Peyer's patch (tissue), 4 donors: ENCODE measurements at regions not wholly inside any gene's neighbourhood (a gene's known extent, or its start where the extent isn't known, plus 50 kb on each side); places are given as distances from the start of the nearest gene placed in this dataset.

Experiments
- DNase-seq, 3 donors: peaks; one replicate each; pipeline ENCODE4 v3.0.0-alpha.2; 2017 to 2019
- H3K27ac ChIP-seq, 4 donors: fragments of 200-600 bp; sonication (generic); one replicate each; pipeline ENCODE4 v1.5.1; 2016 to 2019
- H3K27me3 ChIP-seq, 2 donors: fragments of 200-600 bp; sonication (generic); one replicate each; pipeline ENCODE4 v1.5.1; 2019
- H3K36me3 ChIP-seq, 3 donors: fragments of 200-600 bp; sonication (generic); one replicate each; pipeline ENCODE4 v1.5.1; 2016 to 2019
- H3K4me1 ChIP-seq, 4 donors: fragments of 200-600 bp; sonication (generic); one replicate each; pipeline ENCODE4 v1.5.1; 2016 to 2019
- H3K4me3 ChIP-seq, 4 donors: fragments of 200-600 bp; sonication (generic); 1 replicate in 3 of 4; 2 replicates in 1 of 4; pipeline ENCODE4 v1.5.1; 2016 to 2019; ENCODE audit warnings: mild to moderate bottlenecking in 1 of 4
- H3K9me3 ChIP-seq, 4 donors: fragments of 200-600 bp; sonication (generic); one replicate each; pipeline ENCODE4 v1.5.1; 2016 to 2019; ENCODE audit warnings: mild to moderate bottlenecking in 1 of 4
- POLR2A ChIP-seq, 2 donors: fragments of 450-650 bp; IDR thresholded peaks; one replicate each; pipeline ENCODE4 v1.5.1; 2017; ENCODE audit warnings: antibody characterized with exemption in 2 of 2, mild to moderate bottlenecking in 2 of 2, moderate library complexity in 2 of 2
- TF ChIP-seq, protein P1 (sequence below), 6 experiments: fragments of 450-650 bp in 4 of 6; fragments of 200-600 bp in 2 of 6; sonication (generic) in 1 of 6; IDR thresholded peaks; one replicate each; pipeline ENCODE4 v1.5.1; 2017 to 2019; ENCODE audit warnings: antibody characterized with exemption in 6 of 6, mild to moderate bottlenecking in 3 of 6, moderate library complexity in 1 of 6

DNA sequence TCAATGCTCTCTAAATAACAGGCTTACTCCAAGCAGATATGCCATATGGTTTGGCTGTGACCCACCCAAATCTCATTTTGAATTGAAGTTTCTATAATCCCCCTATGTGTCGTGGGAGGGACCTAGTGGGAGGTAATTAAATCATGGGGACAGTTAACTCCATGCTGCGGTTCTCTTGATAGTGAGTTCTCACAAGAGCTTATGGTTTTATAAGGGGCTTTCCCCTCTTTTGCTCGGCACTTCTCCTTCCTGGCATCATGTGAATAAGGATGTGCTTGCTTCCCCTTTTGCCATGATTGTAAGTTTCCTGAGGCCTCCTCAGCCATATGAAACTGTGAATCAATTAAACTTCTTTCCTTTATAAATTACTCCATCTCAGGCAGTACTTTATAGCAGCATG lies 302.7 kb upstream of the ZC3H15 start:
- TF ChIP-seq, protein P1, sequence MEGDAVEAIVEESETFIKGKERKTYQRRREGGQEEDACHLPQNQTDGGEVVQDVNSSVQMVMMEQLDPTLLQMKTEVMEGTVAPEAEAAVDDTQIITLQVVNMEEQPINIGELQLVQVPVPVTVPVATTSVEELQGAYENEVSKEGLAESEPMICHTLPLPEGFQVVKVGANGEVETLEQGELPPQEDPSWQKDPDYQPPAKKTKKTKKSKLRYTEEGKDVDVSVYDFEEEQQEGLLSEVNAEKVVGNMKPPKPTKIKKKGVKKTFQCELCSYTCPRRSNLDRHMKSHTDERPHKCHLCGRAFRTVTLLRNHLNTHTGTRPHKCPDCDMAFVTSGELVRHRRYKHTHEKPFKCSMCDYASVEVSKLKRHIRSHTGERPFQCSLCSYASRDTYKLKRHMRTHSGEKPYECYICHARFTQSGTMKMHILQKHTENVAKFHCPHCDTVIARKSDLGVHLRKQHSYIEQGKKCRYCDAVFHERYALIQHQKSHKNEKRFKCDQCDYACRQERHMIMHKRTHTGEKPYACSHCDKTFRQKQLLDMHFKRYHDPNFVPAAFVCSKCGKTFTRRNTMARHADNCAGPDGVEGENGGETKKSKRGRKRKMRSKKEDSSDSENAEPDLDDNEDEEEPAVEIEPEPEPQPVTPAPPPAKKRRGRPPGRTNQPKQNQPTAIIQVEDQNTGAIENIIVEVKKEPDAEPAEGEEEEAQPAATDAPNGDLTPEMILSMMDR (IDR thresholded peaks at IDR 0.05) = no peak
- no peak for TF ChIP-seq POLR2A (IDR thresholded peaks at IDR 0.05)
- no peak for DNase-seq
- Histone ChIP-seq H3K36me3 (no peaks in the 10 kb centered on the region), H3K4me3 (no peak overlapping the region), H3K27ac (no peak overlapping the region), H3K27me3 (no peaks in the 10 kb centered on the region), H3K4me1 (no peaks in the 10 kb centered on the region), H3K9me3 (no peaks in the 10 kb centered on the region)

DNA sequence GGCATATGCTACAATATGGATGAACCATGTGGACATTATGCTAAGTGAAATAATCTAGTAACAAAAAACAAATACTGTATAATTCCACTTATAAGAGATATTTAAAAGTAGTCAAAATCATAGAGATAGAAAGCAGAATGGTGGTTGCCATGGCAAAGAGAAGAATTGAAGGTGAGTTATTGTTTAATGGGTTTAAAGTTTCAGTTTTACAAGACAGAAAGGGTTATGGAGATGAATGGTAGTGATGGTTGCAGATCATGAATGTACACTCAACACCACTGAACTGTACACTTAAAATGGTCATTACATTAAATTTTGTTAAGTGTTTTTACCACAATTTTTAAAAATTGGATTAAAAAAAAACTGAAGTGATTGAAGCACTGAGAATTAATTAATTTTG lies 298.2 kb upstream of the ZC3H15 start:
- Histone ChIP-seq H3K27me3 (no peaks in the 10 kb centered on the region), H3K4me1 (no peaks in the 10 kb centered on the region), H3K36me3 (no peaks in the 10 kb centered on the region), H3K27ac (no peak overlapping the region), H3K4me3 (no peak overlapping the region), H3K9me3 (no peaks in the 10 kb centered on the region)
- TF ChIP-seq POLR2A (IDR thresholded peaks at IDR 0.05) = no peak
- TF ChIP-seq, protein P1 (IDR thresholded peaks at IDR 0.05) = no peak
- no peak for DNase-seq

DNA sequence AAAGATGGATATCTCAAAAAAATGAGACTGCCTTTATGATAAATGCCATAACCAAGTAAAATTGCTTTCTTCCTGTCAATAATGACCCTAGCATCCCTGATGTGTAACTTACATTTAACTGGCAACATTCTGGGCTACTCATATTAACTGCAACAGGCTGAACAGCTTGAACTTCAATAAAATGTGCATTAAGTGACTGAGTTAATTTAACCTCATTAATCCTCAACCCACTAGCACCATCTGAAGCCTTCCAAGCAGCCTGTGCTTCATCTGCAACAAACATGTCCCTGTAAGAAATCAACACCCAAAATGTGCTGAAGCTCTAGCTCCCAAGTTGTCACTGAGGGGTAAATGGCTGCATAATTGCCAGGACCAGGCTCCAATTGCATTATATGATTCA lies 296.2 kb upstream of the ZC3H15 start:
- Histone ChIP-seq H3K27me3 (no peaks in the 10 kb centered on the region), H3K4me3 (no peak overlapping the region), H3K27ac (no peak overlapping the region), H3K9me3 (no peaks in the 10 kb centered on the region), H3K36me3 (no peaks in the 10 kb centered on the region), H3K4me1 (no peaks in the 10 kb centered on the region)
- no peak for DNase-seq
- TF ChIP-seq, protein P1 (IDR thresholded peaks at IDR 0.05) = no peak
- TF ChIP-seq POLR2A (IDR thresholded peaks at IDR 0.05) = no peak

DNA sequence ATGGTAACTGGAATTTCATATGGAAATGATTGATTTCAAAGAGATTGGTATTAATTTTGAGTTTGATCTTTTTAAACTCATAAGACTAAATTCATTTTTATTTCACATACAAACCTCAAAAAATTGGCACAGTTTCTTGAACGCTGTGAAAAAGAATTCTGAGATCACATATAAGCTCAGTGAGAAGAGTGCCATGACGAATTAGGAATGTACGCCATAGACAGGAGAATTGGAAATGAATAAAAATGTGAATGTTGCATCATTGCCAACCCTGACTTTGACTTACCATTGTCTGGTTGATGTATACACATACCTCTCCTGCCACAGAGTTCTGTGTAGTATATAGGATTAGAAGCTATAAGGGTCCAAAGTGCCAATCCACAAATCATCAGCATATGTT lies 290.4 kb upstream of the ZC3H15 start:
- Histone ChIP-seq H3K27me3 (no peaks in the 10 kb centered on the region), H3K4me3 (no peak overlapping the region), H3K27ac (no peak overlapping the region), H3K9me3 (no peaks in the 10 kb centered on the region), H3K4me1 (no peaks in the 10 kb centered on the region), H3K36me3 (no peaks in the 10 kb centered on the region)
- TF ChIP-seq, protein P1 (IDR thresholded peaks at IDR 0.05) = no peak
- no peak for TF ChIP-seq POLR2A (IDR thresholded peaks at IDR 0.05)
- no peak for DNase-seq

DNA sequence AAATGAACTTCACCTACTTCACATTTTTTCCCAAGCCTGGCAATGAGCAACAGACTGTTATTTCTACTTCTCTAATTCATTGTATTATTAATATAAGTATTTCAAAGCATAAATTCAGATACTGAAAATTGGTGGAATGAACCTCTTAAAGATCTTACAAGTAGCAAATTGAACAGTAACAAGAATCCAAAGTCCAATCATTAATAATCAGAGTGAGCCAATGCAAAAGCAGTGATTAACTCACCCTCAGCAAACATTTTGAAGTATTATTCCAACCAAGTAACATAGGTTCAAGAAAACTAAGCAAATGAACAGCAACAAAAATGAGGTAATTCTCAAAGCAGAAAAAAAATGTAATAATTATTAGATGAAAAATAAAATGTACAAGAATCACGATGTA lies 288.1 kb upstream of the ZC3H15 start:
- H3K27me3 ChIP-seq = no peaks in the 10 kb centered on the region
- no peak for TF ChIP-seq POLR2A (IDR thresholded peaks at IDR 0.05)
- TF ChIP-seq, protein P1 (IDR thresholded peaks at IDR 0.05) = no peak
- no peaks in the 10 kb centered on the region for H3K36me3 ChIP-seq
- no peak for DNase-seq
- no peaks in the 10 kb centered on the region for H3K4me1 ChIP-seq
- H3K9me3 ChIP-seq = no peaks in the 10 kb centered on the region
- no peak overlapping the region for H3K4me3 ChIP-seq
- no peak overlapping the region for H3K27ac ChIP-seq

DNA sequence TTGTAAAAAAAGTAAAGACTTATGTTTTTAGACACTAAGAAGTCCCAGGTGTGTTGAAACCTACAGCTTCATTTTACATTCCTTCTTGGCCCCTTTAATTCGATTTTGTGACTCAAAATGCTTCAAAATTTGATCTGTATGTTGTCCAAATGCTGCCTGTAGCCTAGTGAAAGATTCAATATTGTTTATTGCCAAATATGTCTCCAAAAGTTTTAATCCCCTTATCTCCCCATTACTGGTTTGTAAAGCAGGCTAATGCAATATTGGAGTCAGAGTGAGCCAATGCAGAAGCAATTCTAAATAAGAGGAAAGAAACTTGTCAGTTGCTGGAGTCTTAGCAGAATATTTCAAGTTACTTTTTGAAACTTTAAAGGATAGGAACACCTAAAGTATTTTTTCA lies 287.0 kb upstream of the ZC3H15 start:
- Histone ChIP-seq H3K36me3 (no peaks in the 10 kb centered on the region), H3K9me3 (no peaks in the 10 kb centered on the region), H3K4me3 (no peak overlapping the region), H3K27ac (no peak overlapping the region), H3K27me3 (no peaks in the 10 kb centered on the region), H3K4me1 (no peaks in the 10 kb centered on the region)
- no peak for DNase-seq
- no peak for TF ChIP-seq POLR2A (IDR thresholded peaks at IDR 0.05)
- TF ChIP-seq, protein P1 (IDR thresholded peaks at IDR 0.05) = no peak
